ENCODE measurements at regions not wholly inside any gene's neighbourhood (a gene's known extent, or its start where the extent isn't known, plus 50 kb on each side); places are given as distances from the start of the nearest gene placed in this dataset.

DNA sequence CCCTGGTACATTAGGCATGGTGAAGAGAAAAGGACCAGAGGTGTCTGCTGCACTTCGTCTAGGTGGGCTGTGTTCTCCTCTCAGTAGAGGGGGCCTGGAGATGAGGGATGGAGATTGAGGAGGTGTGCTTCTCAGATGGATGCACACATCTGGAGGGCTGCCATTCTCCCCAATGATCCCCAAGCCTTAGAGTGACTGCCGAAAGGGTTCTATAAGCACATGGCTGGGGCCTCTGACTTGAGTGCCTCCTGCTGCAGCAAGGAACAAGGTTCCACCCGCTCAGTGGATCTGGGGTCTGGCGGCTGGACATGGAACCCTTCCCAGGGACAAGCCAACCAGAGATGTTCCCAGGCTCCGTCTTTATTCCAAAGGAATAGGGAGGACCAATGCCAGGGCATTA, 66.8 kb downstream of the CPN2 start:
- no peaks in the 10 kb centered on the region for H3K36me3 ChIP-seq (ENCODE audit: control insufficient read depth, insufficient read depth, low read length)
- peaks cover 6% of the 10 kb centered on the region for H3K27me3 ChIP-seq (ENCODE audit: control insufficient read depth, insufficient read depth, low read length, poor library complexity, severe bottlenecking)
- no peaks in the 10 kb centered on the region for H3K9me3 ChIP-seq (ENCODE audit: control insufficient read depth, low read length)
- peaks cover 13% of the 10 kb centered on the region for H3K4me1 ChIP-seq (ENCODE audit: control insufficient read depth, insufficient read depth, low read length)
- H3K4me3 ChIP-seq (ENCODE audit: low read length) = no peak overlapping the region
- TF ChIP-seq, protein P1, sequence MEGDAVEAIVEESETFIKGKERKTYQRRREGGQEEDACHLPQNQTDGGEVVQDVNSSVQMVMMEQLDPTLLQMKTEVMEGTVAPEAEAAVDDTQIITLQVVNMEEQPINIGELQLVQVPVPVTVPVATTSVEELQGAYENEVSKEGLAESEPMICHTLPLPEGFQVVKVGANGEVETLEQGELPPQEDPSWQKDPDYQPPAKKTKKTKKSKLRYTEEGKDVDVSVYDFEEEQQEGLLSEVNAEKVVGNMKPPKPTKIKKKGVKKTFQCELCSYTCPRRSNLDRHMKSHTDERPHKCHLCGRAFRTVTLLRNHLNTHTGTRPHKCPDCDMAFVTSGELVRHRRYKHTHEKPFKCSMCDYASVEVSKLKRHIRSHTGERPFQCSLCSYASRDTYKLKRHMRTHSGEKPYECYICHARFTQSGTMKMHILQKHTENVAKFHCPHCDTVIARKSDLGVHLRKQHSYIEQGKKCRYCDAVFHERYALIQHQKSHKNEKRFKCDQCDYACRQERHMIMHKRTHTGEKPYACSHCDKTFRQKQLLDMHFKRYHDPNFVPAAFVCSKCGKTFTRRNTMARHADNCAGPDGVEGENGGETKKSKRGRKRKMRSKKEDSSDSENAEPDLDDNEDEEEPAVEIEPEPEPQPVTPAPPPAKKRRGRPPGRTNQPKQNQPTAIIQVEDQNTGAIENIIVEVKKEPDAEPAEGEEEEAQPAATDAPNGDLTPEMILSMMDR (conservative IDR thresholded peaks at IDR 0.05) = no peak
- H3K27ac ChIP-seq (ENCODE audit: low read depth, low read length) = no peak overlapping the region
- H3K4me3 Mint-ChIP-seq = no peak overlapping the region
- no peaks in the 10 kb centered on the region for H3K36me3 Mint-ChIP-seq (ENCODE audit: low read depth)
- no peaks in the 10 kb centered on the region for H3K4me1 Mint-ChIP-seq
- no peak for DNase-seq
- H3K9ac ChIP-seq (ENCODE audit: extremely low read depth, low read length, poor library complexity, severe bottlenecking) = no peak overlapping the region
- no peak overlapping the region for H3K27ac Mint-ChIP-seq
- H3K27me3 Mint-ChIP-seq (ENCODE audit: insufficient read depth) = peaks cover 4% of the 10 kb centered on the region
- 95 to 96% methylated on average over 4 to 5 of the region's 5 CpGs for WGBS, 2 experiments (ENCODE audit: insufficient coverage in 1 of 2, insufficient read length in 1 of 2)
- H3K9me3 Mint-ChIP-seq = no peaks in the 10 kb centered on the region

DNA sequence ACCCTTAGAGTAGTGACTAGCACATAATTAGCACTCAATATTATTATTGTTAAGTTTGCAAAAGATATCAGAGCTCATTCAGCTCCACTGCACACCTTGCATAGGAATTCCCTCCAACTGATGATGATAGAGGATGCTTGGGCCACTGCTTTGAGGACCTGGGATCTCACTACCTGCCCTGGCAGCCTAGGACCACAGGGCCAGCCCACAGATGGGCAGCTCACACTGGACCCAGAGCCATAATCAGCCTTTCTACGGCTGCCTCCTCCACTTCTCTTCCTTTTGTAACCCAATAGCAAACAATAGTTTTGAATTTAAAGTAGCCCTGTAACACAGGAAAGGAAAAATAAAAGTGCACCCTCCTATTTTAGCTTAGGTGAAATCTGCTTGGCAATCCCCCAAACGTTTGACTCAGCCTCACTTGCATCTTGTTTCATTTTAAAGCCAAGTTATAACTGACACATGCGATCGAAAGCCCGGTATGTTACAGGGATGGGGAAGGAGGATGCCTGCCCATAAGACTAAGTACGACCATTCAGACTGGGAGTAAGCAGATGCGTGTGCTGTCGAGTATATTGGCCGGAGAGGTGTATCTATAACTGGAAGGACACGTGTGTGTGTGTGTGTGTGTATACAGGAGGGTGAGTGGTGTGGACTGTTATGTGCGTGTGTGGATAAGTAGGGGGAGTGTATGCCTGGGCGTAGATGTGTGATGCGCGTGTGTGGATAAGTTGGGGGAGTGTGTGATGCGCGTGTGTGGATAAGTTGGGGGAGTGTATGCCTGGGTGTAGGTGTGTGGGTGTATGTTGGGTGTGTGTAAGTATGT, 65.9 kb downstream of the CPN2 start:
- H3K9me3 Mint-ChIP-seq = peaks cover 2% of the 10 kb centered on the region
- H3K27ac Mint-ChIP-seq = no peak overlapping the region
- peak; percentile 35 for DNase-seq
- TF ChIP-seq, protein P1 (conservative IDR thresholded peaks at IDR 0.05) = no peak
- WGBS, 2 experiments (ENCODE audit: insufficient coverage in 1 of 2, insufficient read length in 1 of 2) = 89 to 90% methylated on average over 9 to 16 of the region's 16 CpGs
- H3K36me3 ChIP-seq (ENCODE audit: control insufficient read depth, insufficient read depth, low read length) = no peaks in the 10 kb centered on the region
- H3K9me3 ChIP-seq (ENCODE audit: control insufficient read depth, low read length) = no peaks in the 10 kb centered on the region
- H3K4me1 ChIP-seq (ENCODE audit: control insufficient read depth, insufficient read depth, low read length) = peaks cover 13% of the 10 kb centered on the region
- no peak overlapping the region for H3K27ac ChIP-seq (ENCODE audit: low read depth, low read length)
- no peak overlapping the region for H3K4me3 ChIP-seq (ENCODE audit: low read length)
- no peak overlapping the region for H3K4me3 Mint-ChIP-seq
- peaks cover 6% of the 10 kb centered on the region for H3K27me3 ChIP-seq (ENCODE audit: control insufficient read depth, insufficient read depth, low read length, poor library complexity, severe bottlenecking)
- no peaks in the 10 kb centered on the region for H3K4me1 Mint-ChIP-seq
- H3K36me3 Mint-ChIP-seq (ENCODE audit: low read depth) = no peaks in the 10 kb centered on the region
- H3K9ac ChIP-seq (ENCODE audit: extremely low read depth, low read length, poor library complexity, severe bottlenecking) = no peak overlapping the region
- H3K27me3 Mint-ChIP-seq (ENCODE audit: insufficient read depth) = no peaks in the 10 kb centered on the region

DNA sequence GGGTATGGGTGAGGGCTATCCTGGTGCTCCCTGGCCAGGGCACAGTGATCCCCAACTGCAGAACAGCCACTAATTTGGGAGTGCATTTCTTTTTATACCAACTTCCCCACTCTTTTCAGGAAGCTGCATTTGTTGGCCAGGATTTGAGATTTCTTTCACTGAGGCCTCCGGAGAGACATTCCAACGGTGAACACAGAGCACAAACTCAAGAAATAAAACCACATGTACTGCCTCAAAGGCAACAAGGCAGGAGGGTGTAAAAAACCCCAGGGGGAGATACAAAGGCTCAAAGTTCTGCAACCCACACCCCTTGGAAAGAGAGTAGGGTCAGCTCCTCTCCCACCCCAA, 65.3 kb downstream of the CPN2 start:
- Histone ChIP-seq H3K4me3 (ENCODE audit: low read length) (peak overlapping the region; percentile 8), H3K27ac (ENCODE audit: low read depth, low read length) (peak overlapping the region; percentile 29), H3K9ac (ENCODE audit: extremely low read depth, low read length, poor library complexity, severe bottlenecking) (no peak overlapping the region), H3K36me3 (ENCODE audit: control insufficient read depth, insufficient read depth, low read length) (no peaks in the 10 kb centered on the region), H3K27me3 (ENCODE audit: control insufficient read depth, insufficient read depth, low read length, poor library complexity, severe bottlenecking) (peaks cover 6% of the 10 kb centered on the region), H3K9me3 (ENCODE audit: control insufficient read depth, low read length) (peaks cover 2% of the 10 kb centered on the region), H3K4me1 (ENCODE audit: control insufficient read depth, insufficient read depth, low read length) (peaks cover 13% of the 10 kb centered on the region)
- Mint-ChIP-seq H3K36me3 (ENCODE audit: low read depth) (no peaks in the 10 kb centered on the region), H3K27me3 (ENCODE audit: insufficient read depth) (no peaks in the 10 kb centered on the region), H3K27ac (no peak overlapping the region), H3K4me1 (no peaks in the 10 kb centered on the region), H3K4me3 (no peak overlapping the region), H3K9me3 (peaks cover 2% of the 10 kb centered on the region)
- TF ChIP-seq, protein P1 (conservative IDR thresholded peaks at IDR 0.05) = no peak
- WGBS, 2 experiments (ENCODE audit: insufficient coverage in 1 of 2, insufficient read length in 1 of 2) = 40 to 44% methylated on average over 2 of the region's 2 CpGs
- peak; percentile 29 for DNase-seq
